ENCODE measurements at regions not wholly inside any gene's neighbourhood (a gene's known extent, or its start where the extent isn't known, plus 50 kb on each side); places are given as distances from the start of the nearest gene placed in this dataset.

GRCh38 chr13:25042151-25042865 is 53.6 kb upstream of the PABPC3 start:
- Histone ChIP-seq H3K9me3 (ENCODE audit: low read length) (no peaks in the 10 kb centered on the region), H4K20me1 (ENCODE audit: low read length) (no peaks in the 10 kb centered on the region), H3K79me2 (ENCODE audit: low read length) (no peaks in the 10 kb centered on the region), H3K4me2 (ENCODE audit: low read length) (no peak overlapping the region), H3K9me2 (replicated peaks; ENCODE audit: low read length) (no peaks in the 10 kb centered on the region), H3K4me3 (ENCODE audit: low read length) (no peak overlapping the region), H3K4me1 (ENCODE audit: insufficient read depth, low read length) (no peaks in the 10 kb centered on the region), H3K27ac (ENCODE audit: low read length) (no peak overlapping the region), H3K9ac (ENCODE audit: low read length) (no peak overlapping the region), H3F3A (ENCODE audit: low read length, unreplicated experiment) (no peaks in the 10 kb centered on the region), H3K36me3 (ENCODE audit: low read depth, low read length) (no peaks in the 10 kb centered on the region), H2AFZ (ENCODE audit: low read length) (no peak overlapping the region), H3K27me3 (ENCODE audit: low read length) (peaks cover 70% of the 10 kb centered on the region)
- TF ChIP-seq EZH2phosphoT487 (IDR thresholded peaks at IDR 0.05; ENCODE audit: borderline replicate concordance, low read length) = no peak
- no peak for TF ChIP-seq EZH2 (IDR thresholded peaks at IDR 0.05; ENCODE audit: low read length, unreplicated experiment)
- TF ChIP-seq CTCF (conservative IDR thresholded peaks at IDR 0.05; ENCODE audit: low read depth, low read length) = no peak
- POLR2A ChIA-PET (ENCODE audit: unreplicated experiment) = no interaction called here
- intact Hi-C loops (cut with micrococcal nuclease) = no loop called here
- no TSS peak for BruUV-seq (replicated peaks)
- CTCF ChIA-PET = no interaction called here
- no peak for ATAC-seq
- no peak for DNase-seq

- H3K36me3 ChIP-seq (ENCODE audit: low read depth, low read length) = no peaks in the 10 kb centered on the region
- no TSS peak for BruUV-seq (replicated peaks)
- H4K20me1 ChIP-seq (ENCODE audit: low read length) = no peaks in the 10 kb centered on the region
- TF ChIP-seq EZH2 (IDR thresholded peaks at IDR 0.05; ENCODE audit: low read length, unreplicated experiment) (no peak), CTCF (conservative IDR thresholded peaks at IDR 0.05; ENCODE audit: low read depth, low read length) (no peak), EZH2phosphoT487 (IDR thresholded peaks at IDR 0.05; ENCODE audit: borderline replicate concordance, low read length) (no peak)
- no peaks in the 10 kb centered on the region for H3K9me3 ChIP-seq (ENCODE audit: low read length)
- no peak overlapping the region for H3K4me2 ChIP-seq (ENCODE audit: low read length)
- intact Hi-C loops (cut with micrococcal nuclease) = no loop called here
- peaks cover 82% of the 10 kb centered on the region for H3K27me3 ChIP-seq (ENCODE audit: low read length)
- DNase-seq (no peak), ATAC-seq (no peak)
- no peaks in the 10 kb centered on the region for H3K4me1 ChIP-seq (ENCODE audit: insufficient read depth, low read length)
- H3K27ac ChIP-seq (ENCODE audit: low read length) = no peak overlapping the region
- no peak overlapping the region for H3K4me3 ChIP-seq (ENCODE audit: low read length)
- H3K9ac ChIP-seq (ENCODE audit: low read length) = no peak overlapping the region
- H3F3A ChIP-seq (ENCODE audit: low read length, unreplicated experiment) = no peaks in the 10 kb centered on the region
- no peaks in the 10 kb centered on the region for H3K79me2 ChIP-seq (ENCODE audit: low read length)
- ChIA-PET POLR2A (ENCODE audit: unreplicated experiment) (no interaction called here), CTCF (no interaction called here)
- H3K9me2 ChIP-seq (replicated peaks; ENCODE audit: low read length) = no peaks in the 10 kb centered on the region
- H2AFZ ChIP-seq (ENCODE audit: low read length) = no peak overlapping the region
Measured at GRCh38 chr13:25044071-25044470, 51.9 kb upstream of the PABPC3 start.

Data from PC-3 (cell line).